Ammon's horn (tissue), 1 donor: ENCODE measurements at regions not wholly inside any gene's neighbourhood (a gene's known extent, or its start where the extent isn't known, plus 50 kb on each side); places are given as distances from the start of the nearest gene placed in this dataset.
"Not testable (repeated sequence)": the region's sequence is repeated elsewhere in the genome, so short reads cannot be mapped to it uniquely, and the experiment has no call there.

Experiments used
- DNase-seq: peaks from one replicate; pipeline ENCODE4 v3.0.0-alpha.2; 2016; ENCODE audit warnings: low spot score

DNA sequence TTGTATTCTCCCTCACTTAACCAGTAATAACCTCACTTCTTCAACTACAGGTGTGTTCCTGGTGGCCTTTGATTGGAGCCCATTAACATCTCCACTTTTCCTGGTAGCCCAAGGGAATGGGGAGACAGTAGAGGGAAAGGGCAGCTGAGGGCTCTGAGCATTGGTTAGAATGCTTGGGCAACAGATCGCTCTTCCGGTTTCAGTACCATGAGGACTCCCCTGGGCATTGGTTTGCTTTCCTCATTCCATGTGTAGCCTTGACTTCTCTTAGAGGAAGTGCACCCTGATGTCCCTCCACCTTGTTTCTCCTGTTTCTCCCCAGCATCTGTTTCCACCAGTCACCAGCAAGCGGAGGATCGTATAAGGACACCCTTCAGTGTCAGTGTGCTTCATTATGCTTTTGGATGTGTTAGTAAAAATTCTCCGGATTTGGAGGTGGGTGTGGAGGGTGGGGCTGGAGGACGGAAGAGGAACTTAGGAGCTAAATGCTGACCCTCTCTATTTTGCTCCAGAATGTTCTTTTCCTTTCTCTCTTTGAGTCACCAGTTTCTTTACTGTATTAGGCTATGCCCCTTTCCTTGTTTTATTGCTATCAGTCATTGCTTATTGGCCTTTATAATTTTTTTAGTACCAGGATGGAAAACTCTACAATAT, 50.6 kb upstream of the ZNG1B start:
- not testable (repeated sequence) for DNase-seq

DNA sequence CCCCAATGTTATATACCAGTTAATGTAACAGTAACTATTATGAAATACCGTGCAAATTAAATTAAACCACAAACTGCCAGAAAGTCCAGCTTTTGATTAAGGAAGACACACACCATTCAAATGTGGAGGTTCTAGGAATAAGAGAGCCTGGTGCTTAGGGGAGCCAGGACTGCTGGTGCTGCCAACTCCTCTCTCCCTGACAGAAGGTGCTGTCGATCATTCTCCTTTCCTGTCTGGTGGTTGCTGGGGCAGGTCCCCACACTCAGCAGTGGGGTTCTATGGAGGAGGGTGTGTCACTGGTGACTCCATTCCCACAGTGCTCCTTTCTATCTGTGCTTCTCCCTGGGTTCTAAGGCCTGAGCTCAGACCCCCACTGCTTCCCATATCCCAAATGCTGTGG, 57.9 kb upstream of the ZNG1B start:
- DNase-seq, result not testable (repeated sequence)

DNA sequence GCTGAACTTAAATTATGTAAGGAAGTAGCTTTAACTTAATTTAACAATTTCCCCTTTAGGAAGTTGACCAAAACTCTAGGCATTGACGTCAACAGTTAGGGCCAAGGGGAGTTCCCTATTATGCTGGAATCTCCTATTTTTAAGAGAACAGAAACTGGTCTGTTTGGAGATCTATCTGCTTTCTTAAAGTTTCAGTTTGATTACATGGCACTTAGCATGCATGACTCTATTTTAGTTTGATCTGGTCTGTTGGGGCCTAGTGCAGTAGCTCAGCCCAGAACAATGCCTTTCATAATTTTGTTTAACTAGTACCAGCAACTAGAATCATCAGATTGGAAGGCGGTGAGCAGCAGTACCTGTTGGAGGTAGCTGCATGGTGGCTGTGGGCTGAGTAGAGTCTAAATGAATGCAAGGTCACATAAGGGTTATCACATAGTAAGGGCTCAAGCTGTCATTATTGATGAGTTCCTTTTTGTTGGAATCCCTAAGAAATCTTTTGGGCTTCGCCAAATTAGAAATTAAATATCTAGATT, 60.5 kb upstream of the ZNG1B start:
- DNase-seq, result peak; percentile 34

DNA sequence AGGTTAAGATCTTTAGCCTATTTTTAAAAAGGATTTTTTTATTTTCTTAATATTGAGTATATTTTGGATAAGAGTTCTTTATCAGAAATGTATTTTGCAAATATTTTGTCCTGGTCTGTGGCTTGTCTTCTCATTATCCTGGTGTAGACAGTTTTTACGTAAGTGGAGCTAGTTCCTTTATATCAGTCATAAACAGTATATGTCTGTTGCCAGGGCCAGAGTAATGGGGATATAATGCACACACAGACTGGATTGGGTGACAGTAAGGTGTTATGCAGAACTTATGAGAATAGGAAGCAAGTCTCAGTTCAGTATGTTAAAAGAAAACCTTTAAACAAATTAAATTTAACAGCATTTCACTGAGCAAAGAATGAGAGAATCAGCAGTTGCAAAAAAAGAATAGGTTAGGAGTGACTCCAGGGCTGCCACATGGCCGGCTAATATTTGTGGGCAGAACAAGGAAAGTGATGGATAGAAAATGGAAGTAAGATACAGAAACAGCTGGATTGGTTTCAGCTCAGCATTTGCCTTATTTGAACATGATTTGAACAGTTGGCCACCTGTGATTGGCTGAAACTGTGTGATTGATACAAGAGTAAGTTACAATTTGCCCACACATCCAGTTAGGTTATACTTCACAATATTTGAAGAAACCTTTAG, 61.1 kb upstream of the ZNG1B start:
- no peak for DNase-seq

DNA sequence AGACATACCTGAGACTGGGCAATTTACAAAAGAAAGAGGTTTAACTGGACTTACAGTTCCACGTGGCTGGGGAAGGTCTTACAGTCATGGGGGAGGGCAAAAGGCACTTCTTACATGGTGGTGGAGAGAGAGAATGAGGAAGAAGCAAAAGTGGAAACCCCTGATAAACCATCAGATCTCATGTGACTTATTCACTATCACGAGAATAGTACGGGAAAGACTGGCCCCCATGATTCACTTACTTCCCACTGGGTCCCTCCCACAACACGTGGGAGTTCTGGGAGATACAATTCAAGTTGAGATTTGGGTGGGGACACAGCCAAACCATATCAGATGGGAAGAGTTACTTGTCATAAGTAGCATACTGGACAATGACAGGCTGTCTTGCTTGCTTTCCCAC, 62.6 kb upstream of the ZNG1B start:
- not testable (repeated sequence) for DNase-seq

DNA sequence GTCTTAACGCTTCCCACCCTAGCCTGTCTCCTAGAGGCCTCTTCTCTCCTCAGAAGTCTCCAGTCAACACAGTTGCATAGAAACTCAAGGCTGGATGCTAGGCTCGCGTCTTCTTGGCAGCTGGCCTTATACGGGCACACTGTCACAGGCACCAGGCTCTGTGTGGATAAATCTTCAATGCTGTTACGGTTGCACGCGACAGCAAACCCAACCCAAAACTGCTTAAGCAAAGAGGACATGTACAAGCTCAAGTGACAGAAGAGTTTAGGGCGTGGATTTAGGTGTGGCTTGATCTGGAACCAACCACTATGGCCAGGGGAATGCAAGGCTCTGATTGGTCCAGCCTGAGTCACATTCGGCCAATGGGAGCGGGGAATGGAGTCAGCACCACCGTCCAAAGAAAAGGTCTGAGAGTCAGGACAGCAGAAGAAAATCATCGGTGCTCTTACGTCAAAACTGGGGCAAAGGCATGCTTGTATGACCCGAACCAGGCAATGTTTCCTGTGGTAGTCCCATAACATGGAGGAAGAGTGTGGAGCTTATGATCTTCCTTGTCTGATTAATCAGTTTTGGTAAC, 65.1 kb upstream of the ZNG1B start:
- not testable (repeated sequence) for DNase-seq

DNA sequence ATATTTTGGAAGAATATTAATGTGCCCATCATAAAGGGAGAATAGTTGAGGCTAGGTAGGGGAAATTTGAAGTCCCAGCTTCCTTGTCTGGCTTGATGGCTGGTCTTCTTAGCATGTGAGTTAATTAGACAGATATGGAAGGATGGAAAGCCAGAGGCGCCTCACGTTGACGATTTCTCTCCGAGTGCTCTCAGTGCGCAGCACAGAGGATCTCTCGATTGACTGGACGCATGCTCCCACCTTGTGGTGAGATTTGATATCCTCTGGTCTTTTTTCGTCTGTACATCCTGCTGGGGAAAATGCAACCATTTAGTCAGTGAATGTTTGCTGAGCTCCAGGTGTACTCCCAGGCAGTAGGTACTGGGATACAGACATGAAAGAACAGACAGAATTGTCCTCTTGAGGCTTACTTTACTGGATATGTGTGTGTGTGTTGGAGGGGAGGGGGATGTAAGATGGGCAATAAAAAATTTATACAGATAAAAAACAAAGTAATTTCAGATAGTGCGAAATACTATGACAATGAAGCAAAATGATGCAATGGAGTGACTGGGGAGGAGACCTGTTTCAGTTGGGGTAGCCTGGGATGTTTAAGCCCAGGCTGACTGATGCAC, 66.9 kb upstream of the ZNG1B start:
- DNase-seq, result peak; percentile 84

DNA sequence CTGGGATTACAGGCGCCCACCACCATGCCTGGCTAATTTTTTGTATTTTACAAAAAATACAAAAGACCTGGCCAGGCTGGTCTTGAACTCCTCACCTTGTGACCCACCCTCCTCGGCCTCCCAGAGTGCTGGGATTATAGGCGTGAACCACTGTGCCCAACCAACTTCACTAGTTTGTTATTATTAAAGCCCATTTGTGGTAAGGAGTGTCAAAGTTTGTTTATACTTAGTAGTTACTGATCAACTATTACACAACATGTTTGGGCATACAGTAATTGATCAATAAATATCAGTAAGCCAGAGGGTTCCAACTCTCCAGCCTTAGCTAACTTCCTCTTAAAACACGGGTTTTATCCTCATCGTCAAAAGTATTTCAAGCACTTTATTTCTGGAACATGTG, 67.5 kb upstream of the ZNG1B start:
- no peak for DNase-seq

DNA sequence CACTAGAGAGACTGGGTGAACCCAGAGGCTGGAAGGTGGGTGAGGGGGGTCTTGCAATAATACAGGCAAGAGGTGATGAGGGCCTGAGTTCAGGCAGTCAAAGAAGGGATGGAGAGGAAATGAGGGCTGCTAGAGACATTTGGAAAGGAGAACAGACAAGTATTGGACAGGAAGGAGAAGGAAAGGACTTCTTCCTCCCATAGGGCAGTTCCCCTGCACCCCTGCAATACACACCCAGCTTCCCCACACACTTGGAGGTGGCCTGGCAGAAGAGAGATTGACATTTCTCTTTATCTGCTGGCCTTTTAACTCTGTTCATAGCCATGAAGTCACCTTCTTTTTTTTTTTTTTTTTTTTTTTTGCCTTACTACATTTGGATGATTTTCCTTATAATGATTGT, 68.9 kb upstream of the ZNG1B start:
- not testable (repeated sequence) for DNase-seq

DNA sequence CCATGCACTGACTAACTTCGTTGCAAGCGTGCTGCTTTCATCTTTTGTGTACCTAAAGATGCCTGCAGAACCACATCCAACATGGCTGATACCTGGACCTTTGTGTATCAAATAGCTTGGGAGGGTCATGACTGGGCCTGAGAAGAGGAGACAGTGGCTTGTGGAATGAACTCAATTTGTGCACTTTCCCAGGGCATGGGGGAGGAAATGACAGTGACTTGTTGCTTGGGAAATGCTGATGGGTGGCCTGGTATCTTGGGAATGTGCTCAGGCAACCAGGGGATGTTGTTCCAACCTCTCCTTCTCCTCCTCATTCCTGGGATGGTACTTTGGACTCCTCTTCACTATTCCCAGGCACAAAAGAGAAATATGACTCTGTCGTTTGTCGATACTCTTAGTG, 70.7 kb upstream of the ZNG1B start:
- not testable (repeated sequence) for DNase-seq

DNA sequence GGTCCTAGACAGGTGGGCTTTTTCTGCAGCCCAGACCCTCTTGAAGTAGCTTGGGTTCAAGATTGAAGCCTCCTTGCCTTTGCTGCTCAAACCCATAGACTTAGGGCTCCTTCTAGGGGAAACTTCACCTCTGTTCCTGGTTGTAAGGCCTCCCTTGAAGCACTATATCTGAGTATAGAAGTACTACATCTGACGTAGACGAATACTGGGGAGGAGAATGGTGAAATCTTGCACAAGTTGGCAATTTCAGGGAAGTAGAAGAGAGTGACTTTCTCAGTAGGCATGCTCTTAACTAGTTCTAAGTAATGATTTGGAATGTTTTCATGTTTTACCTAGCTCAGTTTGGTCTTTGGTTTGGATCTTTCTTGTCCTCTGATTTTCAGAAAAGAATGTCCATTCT, 71.7 kb upstream of the ZNG1B start:
- DNase-seq, result not testable (repeated sequence)

DNA sequence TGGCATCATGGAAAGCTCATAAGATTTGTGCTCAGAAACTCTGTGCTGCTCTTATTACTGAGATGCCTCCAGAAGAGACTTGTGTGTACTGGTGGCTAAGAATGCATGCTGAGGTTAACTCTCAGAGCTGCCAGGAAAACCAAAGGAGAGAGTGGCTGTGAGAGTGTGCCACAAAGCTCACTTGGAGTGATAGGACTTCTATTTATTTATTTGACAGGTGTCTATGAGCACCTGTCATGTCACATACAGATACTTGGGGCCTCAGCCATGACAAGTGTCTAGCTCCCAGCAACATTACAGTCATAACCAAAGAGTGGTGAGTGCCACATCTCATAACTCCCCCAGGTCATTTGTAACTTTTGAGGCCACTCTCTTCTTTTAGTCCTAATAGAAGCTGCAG, 72.2 kb upstream of the ZNG1B start:
- not testable (repeated sequence) for DNase-seq

DNA sequence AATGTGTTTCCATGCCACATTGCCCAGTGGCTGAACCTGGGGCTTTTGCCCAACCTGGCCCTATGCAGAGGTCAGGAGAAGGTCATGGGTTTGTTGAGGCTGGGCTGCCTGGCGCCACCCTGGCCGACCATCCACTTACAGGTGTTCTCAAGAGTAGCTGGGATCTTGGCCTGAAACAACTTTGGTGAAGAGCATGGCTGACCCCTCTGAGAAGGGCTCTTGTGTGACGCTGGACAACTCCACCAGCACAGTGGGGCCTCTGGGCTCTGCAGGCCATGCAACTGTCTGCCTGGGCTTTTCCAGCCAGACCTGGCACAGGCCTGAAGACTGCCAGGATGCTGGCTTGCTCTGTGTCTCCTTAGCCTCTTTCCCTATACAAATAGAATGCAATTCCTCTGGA, 76.4 kb upstream of the ZNG1B start:
- DNase-seq, result no peak

DNA sequence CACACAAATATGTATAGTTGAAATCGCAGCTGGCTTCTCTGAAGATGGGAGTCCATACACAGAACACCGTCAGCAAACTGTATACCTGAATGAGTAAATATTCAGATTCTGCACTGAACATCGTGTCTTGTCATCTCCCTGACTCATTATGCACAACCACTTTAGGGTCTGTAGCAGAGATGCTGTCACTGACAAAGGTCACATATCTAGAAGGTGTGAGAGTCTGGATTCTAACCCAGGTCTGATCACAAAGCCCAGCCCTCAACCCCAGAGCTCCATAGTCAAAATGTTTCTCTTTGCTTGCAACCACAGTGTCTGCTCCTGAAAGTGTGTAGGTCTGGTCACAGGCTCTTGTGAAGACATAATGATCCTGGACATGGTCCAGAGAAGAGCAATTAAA, 78.3 kb upstream of the PAX8 start:
- DNase-seq, result no peak

DNA sequence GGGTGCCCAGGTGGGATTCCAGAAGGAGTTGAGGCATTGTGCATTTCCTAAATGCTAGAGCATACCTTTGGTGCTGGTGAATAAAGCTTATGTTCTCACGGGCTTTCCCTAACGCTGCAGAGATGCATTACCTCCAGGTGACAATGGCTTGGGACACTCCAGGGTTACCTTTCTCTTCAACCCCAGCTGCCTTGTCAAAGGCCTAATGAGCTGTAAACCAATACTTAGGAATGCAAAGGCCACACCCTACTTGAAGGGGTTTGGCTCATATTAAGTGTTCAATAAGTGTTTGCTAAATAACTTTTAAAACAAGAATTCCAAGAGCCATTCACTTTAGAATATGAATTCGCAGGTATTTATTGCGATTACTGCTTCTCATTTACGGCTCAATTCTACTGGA, 77.6 kb upstream of the PAX8 start:
- not testable (repeated sequence) for DNase-seq

DNA sequence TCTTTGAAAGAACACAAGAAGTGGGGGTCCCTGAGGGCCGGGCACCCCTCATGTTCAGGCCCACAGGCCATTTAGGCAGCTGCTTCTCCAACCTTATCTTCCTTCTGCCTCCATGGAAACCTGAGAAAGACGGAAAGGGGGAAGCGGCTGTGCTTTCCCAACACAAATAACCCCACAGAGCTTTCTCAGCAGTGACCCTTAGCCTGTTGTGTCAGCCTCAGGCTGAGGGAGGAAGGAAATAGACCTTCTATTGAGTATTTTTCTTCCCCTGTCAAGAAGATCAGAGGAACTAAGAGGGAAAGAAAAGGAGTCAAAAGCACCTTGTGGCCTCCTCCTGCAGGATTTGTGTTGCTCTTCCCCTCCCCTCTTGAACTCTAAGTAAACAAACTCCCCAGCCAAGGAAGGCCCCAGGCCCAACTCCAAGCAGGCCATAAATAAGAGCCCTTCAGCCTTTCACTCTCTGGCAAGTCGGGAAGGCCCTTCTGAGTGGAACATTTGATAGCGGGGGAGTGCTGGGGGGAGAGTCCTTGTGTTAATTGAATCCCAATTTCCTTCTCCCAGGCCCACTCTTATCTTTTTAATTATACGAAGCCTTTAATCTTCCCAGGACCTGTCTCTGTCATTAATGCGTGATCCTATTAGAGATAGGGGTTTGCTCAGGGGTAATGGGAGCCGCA, 76.8 kb upstream of the PAX8 start:
- not testable (repeated sequence) for DNase-seq

DNA sequence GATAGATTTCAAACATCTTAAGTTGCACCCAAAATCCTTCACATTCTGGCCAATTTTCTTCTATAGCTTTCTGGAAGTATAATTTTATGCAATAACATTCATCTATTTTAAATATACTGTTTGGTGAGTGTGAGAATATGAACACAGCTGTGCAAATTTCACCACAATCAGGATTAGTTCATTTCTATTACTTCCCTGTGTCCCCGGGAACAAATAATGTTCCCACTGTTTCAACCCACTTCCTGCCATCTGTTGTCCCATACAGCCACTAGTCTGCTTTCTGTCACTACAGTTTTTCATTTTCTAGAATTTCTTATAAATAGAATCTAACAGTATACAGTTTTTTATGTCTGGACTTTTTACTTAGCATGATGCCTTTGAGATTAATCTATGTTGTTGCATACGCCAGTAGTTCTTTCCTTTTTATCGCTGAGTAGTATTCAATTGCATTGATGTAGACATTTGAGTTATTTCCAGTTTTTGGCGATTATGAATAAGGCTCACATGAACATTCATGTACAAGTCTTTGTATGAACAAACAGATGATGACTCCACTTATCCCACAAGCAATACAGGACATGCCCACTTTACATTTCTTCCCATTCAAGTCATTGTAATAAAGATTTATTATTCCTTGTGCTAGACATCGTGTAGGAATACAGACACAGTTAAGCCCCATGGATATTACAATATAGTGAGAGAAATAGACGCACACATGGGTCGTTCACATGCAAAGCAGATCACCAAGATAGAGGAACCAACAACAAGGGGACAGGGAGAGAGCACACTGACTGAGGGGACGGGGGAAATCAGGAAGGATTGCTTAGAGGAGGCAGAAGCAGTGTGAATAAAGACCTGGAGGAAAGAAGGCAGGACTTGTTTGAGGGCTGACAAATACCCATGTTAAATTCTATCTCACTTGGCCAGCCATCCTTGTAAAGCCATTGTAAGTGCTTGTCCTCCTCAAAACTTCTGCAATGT, 72.9 kb upstream of the PAX8 start:
- peak; percentile 17 for DNase-seq

DNA sequence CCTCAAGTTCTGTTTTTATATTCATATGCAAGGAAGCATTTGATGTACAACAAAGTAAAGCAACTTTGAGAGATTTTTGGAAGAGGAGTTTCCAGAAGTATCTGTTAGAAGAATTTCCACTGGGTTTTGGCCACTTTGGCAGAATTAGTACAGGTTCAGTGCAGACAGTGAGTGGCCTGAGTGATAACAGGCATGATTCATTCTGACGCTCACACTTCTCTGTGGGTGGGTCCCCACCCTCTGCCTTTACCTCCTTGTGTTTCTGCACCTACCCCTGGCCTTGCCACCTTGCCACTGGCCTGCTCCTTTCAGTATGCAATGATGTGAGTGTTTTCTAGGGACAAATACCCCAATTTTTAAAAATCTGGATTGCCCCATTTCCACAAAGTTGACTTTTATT, 65.1 kb upstream of the PAX8 start:
- not testable (repeated sequence) for DNase-seq

DNA sequence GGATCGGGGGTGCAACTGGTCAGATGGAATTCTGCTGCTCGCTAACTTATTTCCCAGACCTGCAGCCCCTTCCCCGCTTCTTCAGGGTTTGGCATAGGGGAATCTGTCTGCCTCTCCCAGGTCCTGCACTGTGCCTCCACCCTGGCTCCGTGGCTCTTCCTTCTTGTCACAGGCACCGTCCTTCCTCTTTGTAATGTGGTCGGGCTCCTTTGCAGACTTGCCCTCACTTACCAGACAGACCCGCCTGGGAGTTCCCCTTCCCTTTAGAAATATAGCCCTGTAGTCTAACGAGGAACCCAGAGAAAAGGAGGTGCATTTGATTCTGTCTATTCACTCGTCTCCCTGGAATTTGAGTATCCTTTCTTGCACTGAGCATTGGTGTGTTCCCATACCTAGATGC, 63.9 kb upstream of the PAX8 start:
- peak; percentile 66 for DNase-seq

DNA sequence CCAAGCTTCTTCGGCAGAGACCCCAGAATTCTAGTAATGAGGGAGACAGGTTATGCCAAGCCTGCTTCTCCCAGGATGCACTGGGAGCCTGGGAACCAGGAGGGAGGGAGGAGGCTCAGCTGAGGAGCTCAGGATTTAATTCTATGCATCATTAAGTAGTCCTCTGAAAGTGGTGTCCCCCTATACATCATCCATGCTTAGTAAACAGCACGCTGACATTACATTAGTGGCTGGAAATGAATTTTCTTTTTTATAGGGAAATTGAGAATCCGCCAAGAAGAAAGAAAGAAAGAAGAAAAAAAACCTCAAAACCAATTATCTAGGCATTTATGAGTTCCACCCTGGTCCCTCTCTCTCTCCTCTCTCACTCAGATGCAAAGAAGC, 63.1 kb upstream of the PAX8 start:
- not testable (repeated sequence) for DNase-seq
